H9 (cell line): ENCODE measurements at regions not wholly inside any gene's neighbourhood (a gene's known extent, or its start where the extent isn't known, plus 50 kb on each side); places are given as distances from the start of the nearest gene placed in this dataset.

Experiments used
- DNase-seq: peaks from one replicate; pipeline ENCODE4 v3.0.0-alpha.2; 2017
- H2AFZ ChIP-seq: one replicate; pipeline ENCODE4 v1.6.1; 2013; ENCODE audit warnings: mild to moderate bottlenecking, low read length, control low read depth, moderate library complexity
- H2AK5ac ChIP-seq: 2 replicates; pipeline ENCODE4 v1.6.1; 2013; ENCODE audit warnings: low read length, control low read depth, mixed read lengths; ENCODE audit not compliant: insufficient read length
- H2BK120ac ChIP-seq: one replicate; pipeline ENCODE4 v1.6.1; 2013; ENCODE audit warnings: low read depth, mild to moderate bottlenecking, low read length, control low read depth, inconsistent platforms; ENCODE audit not compliant: poor library complexity, severe bottlenecking
- H2BK12ac ChIP-seq: 2 replicates; pipeline ENCODE4 v1.6.1; 2013; ENCODE audit warnings: low read length, control low read depth, mixed read lengths, low read depth; ENCODE audit not compliant: insufficient read length
- H2BK15ac ChIP-seq: 2 replicates; pipeline ENCODE4 v1.6.1; 2013; ENCODE audit warnings: low read depth, low read length, control low read depth
- H2BK20ac ChIP-seq: one replicate; pipeline ENCODE4 v1.6.1; 2013; ENCODE audit warnings: low read depth, mild to moderate bottlenecking, low read length, control low read depth, inconsistent platforms; ENCODE audit not compliant: poor library complexity, severe bottlenecking
- H2BK5ac ChIP-seq: 2 replicates; pipeline ENCODE4 v1.6.1; 2013; ENCODE audit warnings: low read length, control low read depth, mixed read lengths; ENCODE audit not compliant: insufficient read length
- H3K14ac ChIP-seq: 2 replicates; pipeline ENCODE4 v1.6.1; 2013; ENCODE audit warnings: low read length, control low read depth; ENCODE audit not compliant: insufficient read depth
- H3K18ac ChIP-seq: 2 replicates; pipeline ENCODE4 v1.6.1; 2013; ENCODE audit warnings: low read depth, mild to moderate bottlenecking, mixed read lengths, low read length, control low read depth; ENCODE audit not compliant: insufficient read length
- H3K23ac ChIP-seq: 2 replicates; pipeline ENCODE4 v1.6.1; 2013; ENCODE audit warnings: low read length, control low read depth, mixed read lengths, low read depth; ENCODE audit not compliant: insufficient read length
- H3K23me2 ChIP-seq: 2 replicates; pipeline ENCODE4 v1.6.1; 2013; ENCODE audit warnings: low read depth, mild to moderate bottlenecking, mixed read lengths, low read length, control low read depth; ENCODE audit not compliant: insufficient read length, poor library complexity, severe bottlenecking
- H3K27ac ChIP-seq: 2 replicates; pipeline ENCODE4 v1.5.1; 2013; ENCODE audit warnings: low read length, control low read depth, mixed read lengths, low read depth; ENCODE audit not compliant: insufficient read length
- H3K27me3 ChIP-seq: 2 replicates; pipeline ENCODE4 v1.6.1; 2013; ENCODE audit warnings: low read length, control low read depth, inconsistent platforms; ENCODE audit not compliant: insufficient read depth
- H3K4ac ChIP-seq: 2 replicates; pipeline ENCODE4 v1.6.1; 2013; ENCODE audit warnings: low read depth, mild to moderate bottlenecking, control low read depth, inconsistent platforms, low read length, moderate library complexity
- H3K4me1 ChIP-seq: 2 replicates; pipeline ENCODE4 v1.6.1; 2013; ENCODE audit warnings: low read length, control low read depth, inconsistent platforms; ENCODE audit not compliant: insufficient read depth
- H3K4me2 ChIP-seq: 2 replicates; pipeline ENCODE4 v1.6.1; 2013; ENCODE audit warnings: low read length, control low read depth, mixed read lengths; ENCODE audit not compliant: insufficient read length, insufficient read depth
- H3K56ac ChIP-seq: 2 replicates; pipeline ENCODE4 v1.6.1; 2013; ENCODE audit warnings: low read depth, mild to moderate bottlenecking, mixed read lengths, low read length, control low read depth; ENCODE audit not compliant: insufficient read length
- H3K79me1 ChIP-seq: 2 replicates; pipeline ENCODE4 v1.6.1; 2013; ENCODE audit warnings: low read depth, mild to moderate bottlenecking, moderate library complexity, low read length, control low read depth, inconsistent platforms; ENCODE audit not compliant: insufficient read depth, poor library complexity, severe bottlenecking
- H3K79me2 ChIP-seq: 2 replicates; pipeline ENCODE4 v1.6.1; 2013; ENCODE audit warnings: low read length, control low read depth, inconsistent platforms; ENCODE audit not compliant: insufficient read depth
- H3K9ac ChIP-seq: 2 replicates; pipeline ENCODE4 v1.6.1; 2013; ENCODE audit warnings: low read length, control low read depth, mixed read lengths; ENCODE audit not compliant: insufficient read length; ENCODE audit errors: extremely low read depth
- H3K9me3 ChIP-seq: one replicate; pipeline ENCODE4 v1.6.1; 2013; ENCODE audit warnings: low read depth, low read length, inconsistent platforms; ENCODE audit not compliant: control insufficient read depth
- H3T11ph ChIP-seq: one replicate; pipeline ENCODE4 v1.6.1; 2013; ENCODE audit warnings: mild to moderate bottlenecking, low read length, control low read depth, inconsistent platforms
- H4K20me1 ChIP-seq: one replicate; pipeline ENCODE4 v1.6.1; 2013; ENCODE audit not compliant: control insufficient read depth, insufficient read length, insufficient read depth
- H4K5ac ChIP-seq: 2 replicates; pipeline ENCODE4 v1.6.1; 2013; ENCODE audit warnings: low read depth, mild to moderate bottlenecking, mixed read lengths, low read length, control low read depth; ENCODE audit not compliant: insufficient read length
- H4K8ac ChIP-seq: replicated peaks from 2 replicates; pipeline ENCODE4 v1.6.1; 2013; ENCODE audit warnings: low read length, control low read depth, mixed read lengths, low read depth; ENCODE audit not compliant: insufficient read length
- H4K91ac ChIP-seq: 2 replicates; pipeline ENCODE4 v1.6.1; 2013; ENCODE audit warnings: low read depth, mild to moderate bottlenecking, moderate library complexity, mixed read lengths, low read length, control low read depth; ENCODE audit not compliant: insufficient read length
- H3K27ac Mint-ChIP-seq, 3 experiments: 2 replicates in 2 of 3; 3 replicates in 1 of 3; pipeline ENCODE4 v1.8.0; 2020 to 2021; ENCODE audit warnings: mixed read lengths in 3 of 3, mild to moderate bottlenecking in 1 of 3, moderate library complexity in 1 of 3
- H3K27me3 Mint-ChIP-seq: 2 replicates; pipeline ENCODE4 v1.8.0; 2021; ENCODE audit warnings: low read depth, mild to moderate bottlenecking, moderate library complexity, mixed read lengths
- H3K36me3 Mint-ChIP-seq, 3 experiments: 2 replicates in 2 of 3; 3 replicates in 1 of 3; pipeline ENCODE4 v1.8.0; 2020 to 2021; ENCODE audit warnings: low read depth in 3 of 3, mixed read lengths in 3 of 3; ENCODE audit not compliant: insufficient read depth in 1 of 3
- H3K4me1 Mint-ChIP-seq, 2 experiments: 2 replicates each; pipeline ENCODE4 v1.8.0; 2020; ENCODE audit warnings: mixed read lengths in 2 of 2
- H3K4me3 Mint-ChIP-seq, 2 experiments: 2 replicates in 1 of 2; 3 replicates in 1 of 2; pipeline ENCODE4 v1.8.0; 2020 to 2021; ENCODE audit warnings: mild to moderate bottlenecking in 2 of 2, mixed read lengths in 2 of 2, moderate library complexity in 1 of 2
- H3K9me3 Mint-ChIP-seq, 2 experiments: 2 replicates in 1 of 2; 3 replicates in 1 of 2; pipeline ENCODE4 v1.8.0; 2020; ENCODE audit warnings: mild to moderate bottlenecking in 2 of 2, mixed read lengths in 2 of 2, moderate library complexity in 1 of 2
- WGBS: extraction: QIAGEN DNeasy Blood & Tissue Kit; methylation state at CpG from one replicate; pipeline ENCODE4 v1.1.7; 2013; ENCODE audit warnings: missing lambda C conversion rate, low lambda C conversion rate, mixed read lengths; ENCODE audit not compliant: insufficient read length; ENCODE audit errors: extremely low coverage; 5-methylcytosine and 5-hydroxymethylcytosine counted together
- TF ChIP-seq, protein P1 (sequence below): fragments of 200-600 bp; sonication (generic); conservative IDR thresholded peaks from 3 replicates; pipeline ENCODE4 v1.8.0; 2021; ENCODE audit warnings: antibody characterized with exemption, mild to moderate bottlenecking

DNA sequence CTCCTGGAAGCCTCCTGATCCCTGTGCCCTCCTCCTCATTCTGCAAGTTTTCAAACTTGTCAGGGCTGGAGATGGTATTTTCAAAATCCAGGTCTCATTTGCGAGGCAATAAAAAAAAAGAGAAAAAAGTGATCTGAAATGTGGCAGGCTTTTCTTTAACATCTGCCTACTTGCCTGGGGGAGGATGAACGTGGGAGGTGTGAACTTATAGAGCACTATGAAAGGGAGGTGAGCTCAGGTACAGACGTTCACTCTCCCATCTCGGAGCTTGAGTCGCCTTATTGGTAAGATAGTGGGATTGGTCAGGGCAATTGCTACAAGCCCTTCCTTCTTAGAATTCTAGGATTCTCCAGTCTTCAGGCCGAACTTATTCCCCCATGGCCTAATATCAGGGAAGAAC, 104.8 kb upstream of the CADM1 start:
- no peak overlapping the region for H2BK5ac ChIP-seq
- TF ChIP-seq, protein P1, sequence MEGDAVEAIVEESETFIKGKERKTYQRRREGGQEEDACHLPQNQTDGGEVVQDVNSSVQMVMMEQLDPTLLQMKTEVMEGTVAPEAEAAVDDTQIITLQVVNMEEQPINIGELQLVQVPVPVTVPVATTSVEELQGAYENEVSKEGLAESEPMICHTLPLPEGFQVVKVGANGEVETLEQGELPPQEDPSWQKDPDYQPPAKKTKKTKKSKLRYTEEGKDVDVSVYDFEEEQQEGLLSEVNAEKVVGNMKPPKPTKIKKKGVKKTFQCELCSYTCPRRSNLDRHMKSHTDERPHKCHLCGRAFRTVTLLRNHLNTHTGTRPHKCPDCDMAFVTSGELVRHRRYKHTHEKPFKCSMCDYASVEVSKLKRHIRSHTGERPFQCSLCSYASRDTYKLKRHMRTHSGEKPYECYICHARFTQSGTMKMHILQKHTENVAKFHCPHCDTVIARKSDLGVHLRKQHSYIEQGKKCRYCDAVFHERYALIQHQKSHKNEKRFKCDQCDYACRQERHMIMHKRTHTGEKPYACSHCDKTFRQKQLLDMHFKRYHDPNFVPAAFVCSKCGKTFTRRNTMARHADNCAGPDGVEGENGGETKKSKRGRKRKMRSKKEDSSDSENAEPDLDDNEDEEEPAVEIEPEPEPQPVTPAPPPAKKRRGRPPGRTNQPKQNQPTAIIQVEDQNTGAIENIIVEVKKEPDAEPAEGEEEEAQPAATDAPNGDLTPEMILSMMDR: no peak
- no peaks in the 10 kb centered on the region for H3K9me3 Mint-ChIP-seq
- H3T11ph ChIP-seq: no peak overlapping the region
- no peaks in the 10 kb centered on the region for H3K27me3 ChIP-seq
- no peak overlapping the region for H3K18ac ChIP-seq
- H3K4me1 Mint-ChIP-seq: peaks cover 18 to 22% of the 10 kb centered on the region in 2 experiments
- H3K23me2 ChIP-seq: no peaks in the 10 kb centered on the region
- H2BK20ac ChIP-seq: no peak overlapping the region
- no peak overlapping the region for H4K91ac ChIP-seq
- H3K4me1 ChIP-seq: peaks cover 2% of the 10 kb centered on the region; the same call in 1 of the 2 replicates
- H3K56ac ChIP-seq: no peak overlapping the region
- H4K20me1 ChIP-seq: no peaks in the 10 kb centered on the region
- no peak overlapping the region for H2BK15ac ChIP-seq
- no peak overlapping the region for H4K8ac ChIP-seq
- DNase-seq: no peak
- H2BK120ac ChIP-seq: no peak overlapping the region
- H3K27ac Mint-ChIP-seq: no peak overlapping the region
- no peak overlapping the region for H2BK12ac ChIP-seq
- H3K79me2 ChIP-seq: no peaks in the 10 kb centered on the region
- no peak overlapping the region for H3K23ac ChIP-seq
- H3K27me3 Mint-ChIP-seq: peaks cover 50% of the 10 kb centered on the region
- no peak overlapping the region for H3K27ac ChIP-seq
- H3K4me2 ChIP-seq: no peak overlapping the region
- no peak overlapping the region for H3K9ac ChIP-seq
- no peaks in the 10 kb centered on the region for H3K36me3 Mint-ChIP-seq
- H4K5ac ChIP-seq: no peak overlapping the region
- H3K4ac ChIP-seq: no peak overlapping the region
- H3K4me3 Mint-ChIP-seq: no peak overlapping the region
- no peak overlapping the region for H3K14ac ChIP-seq
- WGBS: no CpG with 5 or more reads among the region's 6 CpGs
- no peak overlapping the region for H2AK5ac ChIP-seq
- H2AFZ ChIP-seq: no peak overlapping the region
- no peaks in the 10 kb centered on the region for H3K9me3 ChIP-seq
- H3K79me1 ChIP-seq: no peaks in the 10 kb centered on the region
